AG04449 (cell line): ENCODE measurements at regions not wholly inside any gene's neighbourhood (a gene's known extent, or its start where the extent isn't known, plus 50 kb on each side); places are given as distances from the start of the nearest gene placed in this dataset.

Source experiments
- CTCF ChIA-PET: fragments of 350-600 bp; formaldehyde crosslinking; extraction: SDS; loops from one replicate; lab custom pipeline; 2021; ENCODE audit warnings: antibody characterized with exemption; lab: Yijun Ruan, JAX
- POLR2A ChIA-PET: fragments of 400-600, 350-600 bp; formaldehyde crosslinking; extraction: SDS; loops from one replicate; lab custom pipeline; 2020; ENCODE audit warnings: antibody characterized with exemption, inconsistent platforms; lab: Yijun Ruan, JAX
- DNase-seq: peaks from one replicate; pipeline ENCODE4 v3.0.0-alpha.2; 2010; ENCODE audit warnings: low read depth, low spot score
- H3K4me3 ChIP-seq: 2 replicates; pipeline ENCODE4 v1.5.1; 2011; ENCODE audit warnings: low read depth, mild to moderate bottlenecking, control low read depth, low read length
- CTCF ChIP-seq: IDR thresholded peaks from one replicate; pipeline ENCODE4 v1.5.1; 2011; ENCODE audit warnings: mild to moderate bottlenecking, moderate library complexity, low read length, control low read depth, inconsistent platforms; ENCODE audit not compliant: insufficient read depth; ENCODE audit errors: missing control alignments

DNA sequence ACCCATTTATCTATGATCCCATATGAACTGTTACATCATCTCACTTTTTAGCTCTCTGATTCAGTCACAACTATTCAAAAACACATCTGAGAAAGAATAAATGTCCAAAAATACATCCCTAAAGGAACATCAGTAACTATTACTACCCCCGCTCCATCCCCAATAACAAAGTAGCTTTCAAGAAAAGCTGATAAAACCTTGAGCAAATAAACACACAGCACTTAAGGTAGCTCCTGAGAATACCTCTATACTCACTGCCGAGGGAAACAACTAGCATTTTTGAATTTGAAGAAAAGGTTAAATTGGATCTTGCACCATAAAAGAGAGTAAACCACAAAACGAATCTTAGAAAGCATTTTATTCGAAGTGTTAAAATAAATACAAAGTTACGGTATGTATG lies 63.4 kb downstream of the PMAIP1 start:
- ChIA-PET CTCF (interaction anchor here (0.5 to 1.5 kb wide), 4 partner anchors 125 to 586 kb away, joined by 3 to 4 read pairs (median 4); no protein-coding TSS in a partner anchor), POLR2A (no interaction called here)
- H3K4me3 ChIP-seq: no peak overlapping the region
- TF ChIP-seq CTCF: no peak
- no peak for DNase-seq

DNA sequence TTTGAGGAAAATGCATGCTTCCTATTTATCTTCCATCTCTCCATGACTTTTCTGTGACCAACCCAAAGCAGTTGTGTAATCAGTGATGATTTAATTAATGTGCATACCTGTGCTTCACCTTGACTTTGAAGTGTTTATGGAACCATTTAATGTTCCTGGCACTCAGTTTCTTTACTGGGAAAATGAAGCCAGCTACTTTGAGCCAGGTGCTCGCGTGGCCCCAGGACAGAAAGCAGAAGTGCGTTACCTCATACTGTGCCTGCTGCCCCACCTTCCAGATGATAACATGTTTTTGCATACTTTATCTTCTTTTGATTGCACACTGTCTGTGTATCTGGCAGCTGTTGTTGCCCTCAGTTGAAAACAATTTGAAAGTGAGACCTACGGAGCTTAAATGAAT lies 61.3 kb downstream of the PMAIP1 start:
- POLR2A ChIA-PET: no interaction called here
- TF ChIP-seq CTCF: no peak
- CTCF ChIA-PET: no interaction called here
- H3K4me3 ChIP-seq: no peak overlapping the region
- no peak for DNase-seq

- no peak for TF ChIP-seq CTCF
- ChIA-PET CTCF (interaction anchor here (0.5 kb wide), 1 partner anchor 13 kb away, joined by 3 read pairs; no protein-coding TSS in a partner anchor), POLR2A (no interaction called here)
- no peak overlapping the region for H3K4me3 ChIP-seq
- DNase-seq: no peak
Observed at GRCh38 chr18:59960272-59960671, 60.5 kb downstream of the PMAIP1 start.

DNA sequence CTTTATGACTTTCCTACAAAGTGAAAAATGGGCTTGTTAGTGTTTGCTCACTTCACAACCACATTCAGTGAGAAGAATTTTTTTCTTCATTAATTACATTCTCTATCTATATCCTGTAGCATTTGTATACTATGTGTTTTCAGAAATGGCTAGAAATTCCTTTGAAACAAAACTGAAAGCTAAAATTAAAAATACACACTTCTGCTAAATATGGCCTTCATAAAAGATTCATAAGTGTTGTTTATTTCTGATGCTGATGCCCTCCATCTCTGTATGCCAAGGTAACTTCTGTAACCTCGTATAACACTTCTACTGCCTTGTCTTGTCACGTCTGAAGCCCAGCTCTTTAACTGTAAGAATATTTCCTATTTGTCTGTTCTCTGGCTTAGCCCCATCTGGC lies 59.8 kb downstream of the PMAIP1 start:
- ChIA-PET POLR2A (no interaction called here), CTCF (interaction anchor here (0.5 kb wide), 1 partner anchor 13 kb away, joined by 3 read pairs; no protein-coding TSS in a partner anchor)
- no peak overlapping the region for H3K4me3 ChIP-seq
- DNase-seq: no peak
- no peak for TF ChIP-seq CTCF

GRCh38 chr18:59959073-59959472 lies 59.3 kb downstream of the PMAIP1 start:
- no peak for TF ChIP-seq CTCF
- ChIA-PET POLR2A (no interaction called here), CTCF (no interaction called here)
- no peak overlapping the region for H3K4me3 ChIP-seq
- no peak for DNase-seq

- peak; percentile 38 for DNase-seq
- no peak for TF ChIP-seq CTCF
- ChIA-PET POLR2A (interaction anchor here (0.5 kb wide), 1 partner anchor 26 kb away, joined by 3 read pairs; no protein-coding TSS in a partner anchor), CTCF (no interaction called here)
- H3K4me3 ChIP-seq: no peak overlapping the region
Observed at GRCh38 chr18:59957957-59958356, 58.2 kb downstream of the PMAIP1 start.
